Thoracic aorta (tissue), 2 donors: ENCODE measurements at regions not wholly inside any gene's neighbourhood (a gene's known extent, or its start where the extent isn't known, plus 50 kb on each side); places are given as distances from the start of the nearest gene placed in this dataset.

Source experiments
- ATAC-seq: fragments of 150-250 bp; one replicate; pipeline ENCODE4 v1.8.0; 2017; ENCODE audit warnings: low read depth; ENCODE audit not compliant: insufficient number of reproducible peaks, low FRiP score
- DNase-seq: peaks from one replicate; pipeline ENCODE4 v3.0.0-alpha.2; 2020; ENCODE audit warnings: low spot score
- H3K27ac ChIP-seq, 2 donors: fragments of 200-600 bp; sonication (generic); 1 replicate in 1 of 2; 2 replicates in 1 of 2; pipeline ENCODE4 v1.5.1; 2016; ENCODE audit warnings: mild to moderate bottlenecking in 2 of 2, moderate library complexity in 2 of 2
- H3K27me3 ChIP-seq: fragments of 200-600 bp; sonication (generic); replicated peaks from 2 replicates; pipeline ENCODE4 v1.6.0; 2016; ENCODE audit warnings: mild to moderate bottlenecking; ENCODE audit not compliant: insufficient read depth
- H3K36me3 ChIP-seq: fragments of 200-600 bp; sonication (generic); one replicate; pipeline ENCODE4 v1.5.1; 2016
- H3K4me1 ChIP-seq, 2 donors: fragments of 200-600 bp; sonication (generic); 1 replicate in 1 of 2; 2 replicates in 1 of 2; pipeline versions ENCODE4 v1.5.1 to v1.6.0; 2016; ENCODE audit warnings: low read depth in 2 of 2, mild to moderate bottlenecking in 1 of 2; ENCODE audit not compliant: control insufficient read depth in 1 of 2
- H3K4me3 ChIP-seq: fragments of 200-600 bp; sonication (generic); 2 replicates; pipeline ENCODE4 v1.5.1; 2016; ENCODE audit warnings: mild to moderate bottlenecking
- H3K9me3 ChIP-seq: fragments of 200-600 bp; sonication (generic); 2 replicates; pipeline ENCODE4 v1.5.1; 2016
- TF ChIP-seq, protein P1 (sequence below): fragments of 200-600 bp; sonication (generic); IDR thresholded peaks from one replicate; pipeline ENCODE4 v1.5.1; 2019; ENCODE audit warnings: antibody characterized with exemption

GRCh38 chr1:94697839-94698238 lies 122.3 kb upstream of the SLC44A3 start:
- TF ChIP-seq, protein P1, sequence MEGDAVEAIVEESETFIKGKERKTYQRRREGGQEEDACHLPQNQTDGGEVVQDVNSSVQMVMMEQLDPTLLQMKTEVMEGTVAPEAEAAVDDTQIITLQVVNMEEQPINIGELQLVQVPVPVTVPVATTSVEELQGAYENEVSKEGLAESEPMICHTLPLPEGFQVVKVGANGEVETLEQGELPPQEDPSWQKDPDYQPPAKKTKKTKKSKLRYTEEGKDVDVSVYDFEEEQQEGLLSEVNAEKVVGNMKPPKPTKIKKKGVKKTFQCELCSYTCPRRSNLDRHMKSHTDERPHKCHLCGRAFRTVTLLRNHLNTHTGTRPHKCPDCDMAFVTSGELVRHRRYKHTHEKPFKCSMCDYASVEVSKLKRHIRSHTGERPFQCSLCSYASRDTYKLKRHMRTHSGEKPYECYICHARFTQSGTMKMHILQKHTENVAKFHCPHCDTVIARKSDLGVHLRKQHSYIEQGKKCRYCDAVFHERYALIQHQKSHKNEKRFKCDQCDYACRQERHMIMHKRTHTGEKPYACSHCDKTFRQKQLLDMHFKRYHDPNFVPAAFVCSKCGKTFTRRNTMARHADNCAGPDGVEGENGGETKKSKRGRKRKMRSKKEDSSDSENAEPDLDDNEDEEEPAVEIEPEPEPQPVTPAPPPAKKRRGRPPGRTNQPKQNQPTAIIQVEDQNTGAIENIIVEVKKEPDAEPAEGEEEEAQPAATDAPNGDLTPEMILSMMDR: no peak
- H3K4me3 ChIP-seq: no peak overlapping the region
- no peaks in the 10 kb centered on the region for H3K27me3 ChIP-seq
- no peak for DNase-seq
- no peaks in the 10 kb centered on the region for H3K36me3 ChIP-seq
- no peak overlapping the region for H3K27ac ChIP-seq
- no peaks in the 10 kb centered on the region for H3K4me1 ChIP-seq
- H3K9me3 ChIP-seq: no peaks in the 10 kb centered on the region
- no peak for ATAC-seq

DNA sequence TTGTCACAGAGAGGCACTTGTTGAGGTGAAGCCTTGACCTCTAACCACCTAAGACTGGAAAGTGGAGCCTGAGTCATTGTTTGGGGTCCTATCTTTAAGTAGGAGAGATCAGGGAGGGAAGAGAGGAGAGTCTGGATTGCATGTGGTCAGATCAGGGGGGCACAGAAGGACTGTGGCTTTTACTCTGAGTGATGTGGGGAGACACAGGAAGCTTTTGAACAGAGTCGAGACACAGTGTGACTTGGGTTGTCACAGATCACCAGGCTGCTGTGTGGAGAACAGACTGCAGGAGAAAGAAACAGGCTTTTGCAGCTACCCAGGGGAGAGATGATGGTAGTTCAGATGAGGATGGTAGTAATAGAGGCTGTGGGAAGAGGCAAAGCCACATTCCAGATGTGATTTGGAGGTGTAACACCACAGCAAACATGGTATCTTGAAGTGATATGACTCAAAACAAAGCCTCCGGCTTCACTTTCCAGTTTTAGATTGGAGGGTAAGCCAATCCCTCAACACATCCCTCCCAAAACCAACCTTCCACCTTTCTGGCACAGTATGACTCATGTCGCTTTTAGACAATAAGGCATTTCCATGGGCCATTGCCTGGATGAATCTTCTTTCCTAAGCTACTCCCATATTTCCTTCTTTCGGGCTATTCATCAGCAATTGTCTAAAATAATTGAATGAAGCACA lies 125.8 kb upstream of the SLC44A3 start:
- Histone ChIP-seq H3K9me3 (no peaks in the 10 kb centered on the region), H3K27ac (no peak overlapping the region), H3K36me3 (no peaks in the 10 kb centered on the region), H3K4me1 (peaks cover 3 to 10% of the 10 kb centered on the region in 2 donors), H3K4me3 (no peak overlapping the region), H3K27me3 (no peaks in the 10 kb centered on the region)
- DNase-seq (no peak), ATAC-seq (no peak)
- TF ChIP-seq, protein P1: no peak

DNA sequence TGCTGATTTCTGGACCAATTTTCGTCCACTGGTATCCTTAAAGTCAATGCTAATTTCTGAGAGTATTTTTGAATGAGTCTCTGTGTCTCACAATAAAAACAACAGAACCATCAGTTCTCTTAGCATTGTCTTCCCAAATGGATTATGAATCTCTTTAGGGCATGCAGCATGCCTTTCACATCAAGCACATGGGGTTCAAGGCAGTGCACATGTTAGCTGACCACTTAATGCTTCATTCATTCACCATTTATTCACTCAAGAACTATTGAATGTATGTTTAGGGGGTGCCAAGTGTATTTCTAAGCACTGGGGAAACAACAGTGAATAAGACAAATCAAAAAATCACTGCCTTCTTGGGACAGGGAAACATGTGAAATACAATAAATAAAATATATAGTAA lies 126.7 kb upstream of the SLC44A3 start:
- H3K4me3 ChIP-seq: no peak overlapping the region
- no peaks in the 10 kb centered on the region for H3K36me3 ChIP-seq
- peaks cover 6 to 10% of the 10 kb centered on the region in 2 donors for H3K4me1 ChIP-seq
- no peaks in the 10 kb centered on the region for H3K9me3 ChIP-seq
- TF ChIP-seq, protein P1: no peak
- ATAC-seq (no peak), DNase-seq (no peak)
- H3K27me3 ChIP-seq: no peaks in the 10 kb centered on the region
- no peak overlapping the region for H3K27ac ChIP-seq

DNA sequence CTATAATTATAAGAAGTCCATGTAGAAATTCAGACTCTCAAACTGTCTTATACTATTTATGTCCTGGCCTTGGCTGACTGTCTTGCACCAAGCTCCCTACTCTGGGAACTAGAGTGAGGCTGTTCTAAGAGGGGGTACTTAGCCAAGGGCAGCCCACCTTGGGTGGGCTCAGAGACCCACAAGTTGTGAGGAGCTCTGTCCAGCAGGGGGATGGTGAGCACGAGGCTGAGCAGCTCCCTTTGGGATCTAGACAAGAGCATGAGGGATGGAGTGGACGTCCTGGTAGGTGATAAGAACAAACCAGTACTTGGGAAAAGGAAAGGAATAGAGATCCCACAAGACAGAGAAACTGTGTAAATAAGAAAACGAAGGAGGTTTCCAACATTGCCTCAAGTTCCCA lies 127.1 kb upstream of the SLC44A3 start:
- DNase-seq: no peak
- no peak for ATAC-seq
- TF ChIP-seq, protein P1: no peak
- no peak overlapping the region for H3K4me3 ChIP-seq
- peaks cover 6 to 10% of the 10 kb centered on the region in 2 donors for H3K4me1 ChIP-seq
- no peak overlapping the region for H3K27ac ChIP-seq
- no peaks in the 10 kb centered on the region for H3K9me3 ChIP-seq
- H3K36me3 ChIP-seq: no peaks in the 10 kb centered on the region
- no peaks in the 10 kb centered on the region for H3K27me3 ChIP-seq

DNA sequence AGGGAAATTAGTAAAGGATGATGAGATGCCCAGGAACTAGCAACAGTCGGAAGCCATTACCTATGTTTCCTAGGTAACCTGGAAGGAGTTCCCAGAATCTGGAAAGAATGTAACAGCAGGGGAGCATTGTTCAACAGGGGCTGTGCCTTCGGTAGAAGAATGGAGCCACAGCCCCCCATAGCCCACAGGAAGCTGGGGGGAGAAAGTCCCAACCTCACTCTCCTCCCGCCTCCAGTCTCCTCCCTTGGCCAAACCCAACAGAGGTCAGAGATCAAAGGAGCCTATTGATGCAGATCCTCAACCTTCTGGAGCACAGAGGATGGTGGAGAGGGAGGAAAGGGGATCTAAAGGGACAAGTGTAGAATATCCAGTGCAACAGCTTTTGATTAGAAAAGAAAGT lies 131.5 kb upstream of the SLC44A3 start:
- peaks cover 6 to 10% of the 10 kb centered on the region in 2 donors for H3K4me1 ChIP-seq
- H3K4me3 ChIP-seq: no peak overlapping the region
- H3K27ac ChIP-seq: no peak overlapping the region
- TF ChIP-seq, protein P1: no peak
- H3K9me3 ChIP-seq: no peaks in the 10 kb centered on the region
- no peaks in the 10 kb centered on the region for H3K36me3 ChIP-seq
- H3K27me3 ChIP-seq: no peaks in the 10 kb centered on the region
- no peak for DNase-seq
- no peak for ATAC-seq
